GM23248 (cell line): ENCODE measurements at regions not wholly inside any gene's neighbourhood (a gene's known extent, or its start where the extent isn't known, plus 50 kb on each side); places are given as distances from the start of the nearest gene placed in this dataset.

Experiments
- EZH2 ChIP-seq: fragments of 200-600 bp; sonication (generic); IDR thresholded peaks from 2 replicates; pipeline ENCODE4 v1.6.1; 2018; ENCODE audit warnings: antibody characterized with exemption, mild to moderate bottlenecking; ENCODE audit not compliant: insufficient read depth, poor library complexity, severe bottlenecking
- EZH2phosphoT487 ChIP-seq: fragments of 200-600 bp; sonication (generic); IDR thresholded peaks from 2 replicates; pipeline ENCODE4 v1.6.1; 2018; ENCODE audit warnings: antibody characterized with exemption, moderate library complexity, mild to moderate bottlenecking, low read depth; ENCODE audit not compliant: insufficient read depth

DNA sequence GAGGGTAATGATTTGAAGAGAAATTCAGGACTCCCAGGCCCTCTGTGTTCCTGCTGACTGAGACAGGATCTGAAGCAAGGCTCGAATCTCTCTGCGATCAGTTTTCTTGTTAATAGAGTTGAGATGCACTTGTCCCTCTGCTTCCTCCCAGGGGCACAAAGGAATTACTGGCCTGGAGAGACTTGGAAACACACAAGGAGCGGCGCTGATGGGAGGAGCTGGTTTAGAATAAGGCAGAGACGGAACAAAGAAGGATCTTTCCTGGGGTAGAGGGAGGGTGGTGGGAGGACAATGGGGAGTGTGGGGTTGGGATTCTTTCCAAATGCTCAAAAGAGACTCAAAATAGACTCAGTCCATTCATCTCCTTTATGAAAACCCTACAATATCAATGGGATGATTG, 719.1 kb downstream of the UQCRFS1 start:
- no peak for TF ChIP-seq EZH2
- no peak for TF ChIP-seq EZH2phosphoT487
